HG03095 (cell line): ENCODE measurements at regions not wholly inside any gene's neighbourhood (a gene's known extent, or its start where the extent isn't known, plus 50 kb on each side); places are given as distances from the start of the nearest gene placed in this dataset.

Source experiments
- ATAC-seq: cut with Tn5 transposase; IDR thresholded peaks from one replicate; pipeline ENCODE4 v1.9.1; 2021; ENCODE audit warnings: moderate library complexity; ENCODE audit not compliant: unreplicated experiment

DNA sequence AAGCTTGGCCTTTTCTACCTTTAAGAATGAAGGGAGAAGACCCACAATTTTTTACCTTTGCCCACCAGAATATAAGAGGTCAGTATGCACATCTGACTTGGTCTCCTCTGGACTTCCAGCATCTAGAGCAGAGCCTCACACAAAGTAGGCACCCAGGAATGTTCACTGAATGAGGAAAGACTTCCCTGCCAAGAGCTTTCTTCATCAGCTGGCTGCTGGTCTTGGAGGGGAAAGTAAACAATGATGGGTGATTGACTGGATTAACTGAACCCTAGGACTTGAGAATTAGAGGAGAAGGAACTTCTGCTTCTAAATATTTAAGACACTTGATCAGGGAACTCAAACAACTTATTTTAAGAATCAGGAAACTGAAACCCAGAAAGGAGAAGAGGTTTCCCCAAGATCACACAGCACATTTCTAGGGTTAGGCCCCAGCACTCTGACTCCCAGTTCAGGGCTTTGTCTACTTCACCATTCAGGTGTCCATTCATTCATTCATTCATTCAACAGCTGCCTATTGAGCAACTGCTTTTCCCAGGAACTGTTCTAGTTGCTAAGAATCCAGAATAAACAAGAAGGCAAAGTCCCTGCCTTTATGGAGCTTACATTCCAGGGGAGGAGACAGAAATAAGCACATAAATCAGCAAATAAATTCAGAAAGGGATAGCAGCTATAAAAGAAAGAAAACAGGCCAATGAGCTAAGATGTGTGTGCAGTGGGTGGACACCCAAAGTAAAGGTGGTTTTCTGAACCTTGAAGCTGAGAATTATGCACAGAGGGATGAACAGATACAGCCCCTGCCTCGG is 216.9 kb upstream of the LRFN2 start:
- ATAC-seq: no peak

DNA sequence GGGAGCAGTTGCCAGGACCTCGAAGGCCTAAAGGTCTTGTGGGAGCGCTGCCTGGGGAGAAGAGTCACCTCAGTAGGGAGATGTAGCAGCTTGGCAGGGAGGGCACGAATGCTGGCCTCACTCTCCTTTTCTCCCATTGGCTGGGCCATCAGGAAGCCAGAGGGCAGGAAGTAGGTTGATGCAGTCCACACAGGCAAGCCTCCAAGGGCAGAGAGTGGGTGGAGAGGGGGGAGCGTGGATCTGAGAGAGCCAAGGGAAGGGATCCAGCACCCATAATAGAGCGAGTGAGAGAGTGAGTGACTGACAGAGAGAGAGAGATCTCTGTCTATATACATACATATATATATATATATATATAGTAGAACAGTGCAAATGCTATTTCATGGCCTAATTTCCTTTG is 215.3 kb upstream of the LRFN2 start:
- no peak for ATAC-seq

DNA sequence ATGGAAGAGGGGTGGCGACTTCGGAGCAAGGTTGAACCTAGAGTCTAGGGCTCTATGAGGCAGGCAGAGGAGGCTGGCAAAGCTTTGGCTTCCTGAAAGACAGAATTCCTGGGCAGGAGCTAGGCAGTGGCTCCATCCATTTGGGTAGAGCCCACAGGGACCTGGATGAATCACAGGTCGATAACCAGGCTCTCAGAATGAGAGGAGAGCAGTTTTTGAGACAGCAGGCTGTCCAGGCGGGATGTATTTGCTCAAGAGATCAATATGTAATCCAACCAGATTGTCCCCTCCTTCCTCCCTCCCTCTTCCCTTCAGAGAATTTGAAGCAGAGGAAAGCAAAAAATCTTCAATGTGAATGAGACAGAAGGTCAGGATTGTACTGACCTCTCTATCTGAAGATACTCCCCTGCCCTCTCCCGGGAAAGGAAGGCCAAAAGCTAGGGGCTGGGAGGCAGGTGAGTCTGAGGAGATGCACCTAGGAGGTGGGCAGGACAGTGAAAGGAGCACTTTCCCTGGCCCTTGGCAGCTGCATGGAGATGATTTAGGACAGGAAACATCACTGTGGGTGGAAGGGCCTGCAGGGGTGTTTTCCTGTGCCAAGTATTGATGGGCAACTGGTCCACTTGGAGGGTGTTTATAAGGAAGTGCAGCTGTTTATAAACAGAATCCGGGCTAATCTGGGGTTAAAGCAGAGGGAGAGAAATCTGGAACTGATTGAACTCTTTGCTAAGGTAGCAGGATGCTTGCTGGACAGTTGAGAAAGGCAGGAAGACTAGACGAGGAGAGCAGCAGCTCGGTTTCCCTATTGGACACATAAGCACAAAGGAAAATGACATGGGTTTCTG is 212.4 kb upstream of the LRFN2 start:
- ATAC-seq: no peak

DNA sequence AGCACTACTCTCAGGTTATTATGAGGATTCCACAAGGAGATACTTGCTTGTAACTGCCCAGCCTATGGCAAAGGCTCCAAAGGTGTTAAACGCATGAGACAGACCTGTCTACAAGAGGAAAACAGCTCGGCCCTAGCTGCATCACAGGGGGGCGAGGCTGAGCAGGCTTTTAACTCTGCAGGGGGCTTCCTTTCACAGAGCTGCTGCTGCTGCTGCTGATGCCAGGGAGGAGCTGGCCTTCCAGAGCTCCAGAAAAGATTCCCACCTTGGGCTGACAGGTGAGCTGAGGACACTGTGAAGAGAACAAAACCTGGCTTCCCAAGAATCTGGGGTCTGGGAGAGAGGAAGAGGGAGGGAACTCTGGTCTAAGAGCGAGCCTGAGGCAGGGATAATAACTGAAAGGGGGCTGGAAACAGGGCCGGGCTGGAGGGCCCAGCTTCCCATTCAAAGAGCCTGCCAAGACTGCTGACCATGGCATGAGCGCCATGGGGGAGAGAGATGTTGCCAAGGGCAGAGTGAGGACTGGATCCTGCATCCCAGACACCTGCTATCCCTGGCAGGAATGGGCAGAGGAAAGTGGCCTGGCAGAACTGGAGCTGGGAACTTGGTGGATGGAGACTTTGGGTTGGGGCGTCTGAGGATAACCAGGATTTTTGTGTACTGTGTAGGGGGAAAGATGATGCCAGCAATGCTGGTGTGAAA is 211.1 kb upstream of the LRFN2 start:
- ATAC-seq: no peak

DNA sequence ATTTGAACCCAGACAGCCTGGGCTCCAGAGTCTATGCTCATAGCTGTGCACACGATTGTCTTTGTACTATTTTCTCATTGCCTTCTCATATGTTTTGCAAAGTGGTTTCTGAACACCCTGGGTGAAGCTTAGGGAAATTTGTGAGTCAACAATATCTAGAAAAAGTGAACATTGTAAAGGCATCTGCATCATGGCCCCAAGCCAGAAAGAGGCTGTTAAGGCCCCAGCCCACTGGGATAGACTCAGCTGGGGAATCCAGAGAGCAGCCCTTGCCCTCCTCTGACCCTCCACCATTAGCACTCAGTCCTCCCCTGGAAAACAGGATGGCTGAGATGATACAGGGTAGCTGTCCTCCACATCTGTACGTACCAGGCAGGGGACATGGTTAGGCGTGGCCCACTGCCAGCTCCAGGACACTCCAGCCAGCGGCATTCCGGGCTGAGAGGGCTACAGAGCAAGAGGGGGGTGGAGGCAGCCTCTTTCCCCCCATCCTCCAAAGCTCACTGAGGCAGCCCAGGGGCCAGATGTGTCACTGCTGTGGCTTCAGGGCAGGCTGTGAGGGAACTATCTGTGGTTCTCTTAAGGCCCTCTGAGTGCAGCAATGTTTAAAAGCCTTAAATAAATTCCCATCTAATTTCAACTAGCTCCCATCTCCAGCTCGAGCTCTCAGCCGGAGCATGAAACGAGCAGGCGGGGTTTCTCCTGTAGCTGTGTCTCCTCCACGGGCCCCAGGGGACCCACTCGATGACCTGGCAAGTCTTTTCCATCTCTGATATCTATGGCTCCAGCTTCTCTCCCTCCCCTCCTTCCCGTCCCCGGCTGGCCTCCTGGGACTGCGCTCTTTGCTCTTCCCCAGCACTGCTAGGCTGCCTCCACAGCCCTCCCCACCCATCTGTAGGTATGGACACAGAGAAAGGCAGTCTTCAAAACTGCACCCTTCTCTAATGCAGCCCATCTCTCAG is 209.4 kb upstream of the LRFN2 start:
- no peak for ATAC-seq

DNA sequence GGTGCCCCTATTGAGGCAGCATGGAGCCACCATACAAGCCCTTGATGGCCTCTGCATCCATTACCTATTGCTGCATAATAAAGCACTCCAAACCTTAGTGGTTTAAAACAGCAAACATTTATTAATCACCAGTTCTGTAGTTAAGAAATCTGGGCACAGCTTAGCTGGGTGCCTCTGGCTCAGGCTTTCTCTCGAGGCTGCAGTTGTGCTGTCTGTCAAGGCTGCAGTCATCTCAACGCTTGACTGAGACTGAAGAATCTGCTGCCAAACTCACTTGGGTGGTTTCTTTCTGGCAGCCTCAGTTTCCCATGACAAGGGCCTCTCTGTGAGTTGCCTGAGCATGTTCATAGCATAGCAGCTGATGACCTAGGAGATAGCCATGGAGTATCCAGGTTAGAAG is 207.4 kb upstream of the LRFN2 start:
- ATAC-seq: no peak

DNA sequence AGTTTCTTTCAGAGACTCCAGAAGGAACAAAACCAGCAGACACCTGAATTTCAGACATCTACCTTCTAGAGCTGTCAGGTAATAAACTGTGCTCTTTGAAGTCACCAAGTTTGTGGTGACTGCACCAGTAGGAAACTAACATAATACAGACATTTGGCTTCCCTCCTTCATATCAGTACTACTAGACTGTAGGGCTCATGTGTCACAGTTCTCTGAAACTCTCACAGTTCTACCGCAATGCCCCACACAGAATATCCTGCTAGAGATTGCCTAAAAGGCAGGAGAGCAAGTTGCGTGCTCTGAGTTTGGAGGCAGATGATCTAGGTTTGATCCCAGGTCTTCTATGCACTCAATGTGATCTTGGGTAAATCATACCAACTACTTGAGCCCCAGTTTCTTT is 205.0 kb upstream of the LRFN2 start:
- no peak for ATAC-seq

DNA sequence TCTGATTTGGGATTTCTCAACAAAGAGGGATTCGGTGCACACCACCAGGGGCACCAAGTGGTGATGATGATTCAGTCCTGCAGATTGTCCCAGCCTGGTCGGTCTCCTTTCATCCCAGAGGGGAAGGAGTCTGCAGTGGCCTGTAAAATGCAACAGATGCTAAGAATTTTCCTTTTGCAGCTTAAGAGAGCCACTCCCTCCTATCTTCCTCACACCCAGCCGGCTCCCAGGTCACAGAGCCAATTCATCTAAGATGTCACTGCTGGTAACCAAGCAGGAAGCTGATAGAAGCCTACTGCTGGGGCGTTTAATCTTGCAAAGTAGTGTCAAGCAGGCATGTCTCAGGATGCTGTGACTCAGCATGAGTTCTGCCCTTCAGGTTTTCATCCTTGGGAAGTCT is 203.8 kb upstream of the LRFN2 start:
- no peak for ATAC-seq

DNA sequence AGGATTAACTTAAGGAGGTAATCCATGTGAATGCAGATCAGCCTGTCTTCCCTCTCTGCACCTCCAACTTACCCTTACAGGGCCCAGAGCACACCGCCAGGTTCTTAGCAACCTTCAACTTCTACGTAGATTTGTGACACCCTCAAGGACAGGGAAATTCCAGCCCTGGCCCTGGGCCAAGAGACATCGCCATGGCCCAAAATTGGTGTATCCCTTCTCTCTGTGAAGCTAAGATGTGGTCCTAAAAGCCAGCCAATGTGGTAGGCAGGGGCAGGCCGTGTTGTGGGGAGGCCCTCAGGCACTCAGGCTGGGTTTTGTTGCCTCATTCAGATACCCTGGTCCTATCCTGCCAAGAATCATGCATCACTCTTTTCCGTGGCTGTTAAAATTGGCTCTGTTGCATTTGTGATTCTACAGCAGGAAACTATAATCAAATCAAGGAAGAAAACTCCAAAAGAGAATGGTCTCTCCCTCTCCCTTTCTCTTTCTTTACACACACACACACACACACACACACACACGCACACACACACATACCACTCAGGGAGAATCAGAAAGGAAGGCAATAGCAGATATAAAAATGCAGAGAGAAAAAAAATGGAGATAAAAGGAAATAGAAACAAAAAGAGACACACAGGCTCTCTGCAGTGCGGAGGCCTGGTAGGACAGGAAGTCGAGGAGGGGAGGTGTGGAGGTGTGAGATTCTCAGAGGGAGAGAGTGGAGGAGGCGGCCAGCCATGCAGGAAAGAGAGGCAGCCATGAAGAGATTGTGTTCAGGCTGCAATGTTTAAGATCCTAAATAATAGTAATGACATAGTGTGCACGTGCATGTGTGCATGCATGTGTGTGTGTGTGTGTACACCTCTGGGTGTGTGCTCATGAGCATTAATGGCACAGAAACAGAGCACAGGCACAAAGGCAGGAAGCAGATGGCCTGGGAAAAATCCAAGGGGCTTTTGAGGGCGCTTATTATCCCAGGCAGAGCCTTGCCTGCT is 201.8 kb upstream of the LRFN2 start:
- ATAC-seq: no peak

DNA sequence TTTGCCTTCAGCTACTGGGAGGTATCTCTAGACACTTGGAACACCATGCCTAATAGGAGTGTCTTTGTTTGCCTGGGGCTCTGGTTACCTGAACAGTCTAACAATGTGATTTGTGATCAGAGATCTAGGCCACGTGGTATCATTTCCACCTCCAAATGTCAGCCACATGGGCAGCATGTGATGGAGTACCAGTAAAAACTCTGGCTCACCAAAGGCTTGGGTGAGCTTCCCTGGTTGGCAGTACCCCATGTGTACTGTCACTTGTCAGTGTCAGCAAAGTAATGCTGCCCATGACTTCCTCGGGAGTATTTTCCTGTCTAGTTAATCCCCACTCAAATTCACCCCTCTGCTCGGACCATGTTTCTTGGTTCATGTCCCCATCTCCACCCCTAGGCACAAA is 195.2 kb upstream of the LRFN2 start:
- ATAC-seq: no peak

DNA sequence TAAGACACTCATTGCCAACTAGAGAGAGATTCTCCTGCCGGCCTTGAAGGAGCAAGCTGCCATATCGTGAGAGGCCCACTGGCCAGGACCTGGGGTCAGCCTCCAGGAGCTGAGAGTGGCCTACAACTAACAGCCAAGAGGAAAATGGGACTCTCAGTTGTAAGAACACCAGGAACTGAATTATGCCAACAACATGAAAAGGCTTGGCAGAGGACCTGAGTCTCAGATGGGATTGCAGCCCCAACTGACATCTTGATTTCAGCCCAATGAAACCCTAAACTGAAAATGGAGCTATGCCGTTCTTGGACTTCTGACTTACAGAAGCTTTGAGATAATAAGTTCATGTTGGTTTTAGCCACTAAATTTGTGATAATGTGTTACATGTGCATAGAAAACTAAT is 193.5 kb upstream of the LRFN2 start:
- ATAC-seq: no peak

DNA sequence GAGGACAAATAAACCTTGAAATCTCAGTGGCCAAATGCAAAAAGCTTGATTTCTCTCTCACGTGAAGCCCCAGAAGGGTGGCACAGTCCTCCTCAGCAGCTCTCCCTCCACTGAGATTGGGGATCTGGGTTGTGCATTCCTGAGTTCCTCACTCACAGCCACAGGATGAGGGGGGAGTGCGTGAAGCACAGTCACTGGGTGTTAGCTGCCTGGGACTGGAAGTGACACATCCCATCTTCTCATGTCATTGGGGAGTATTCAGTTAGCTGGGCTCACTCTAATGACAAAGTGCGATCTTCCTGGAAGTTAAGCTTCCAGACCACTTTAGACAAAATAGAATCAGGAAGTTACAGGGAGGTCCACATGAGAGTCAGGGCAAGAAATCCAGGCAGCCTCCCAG is 192.2 kb upstream of the LRFN2 start:
- ATAC-seq: no peak

DNA sequence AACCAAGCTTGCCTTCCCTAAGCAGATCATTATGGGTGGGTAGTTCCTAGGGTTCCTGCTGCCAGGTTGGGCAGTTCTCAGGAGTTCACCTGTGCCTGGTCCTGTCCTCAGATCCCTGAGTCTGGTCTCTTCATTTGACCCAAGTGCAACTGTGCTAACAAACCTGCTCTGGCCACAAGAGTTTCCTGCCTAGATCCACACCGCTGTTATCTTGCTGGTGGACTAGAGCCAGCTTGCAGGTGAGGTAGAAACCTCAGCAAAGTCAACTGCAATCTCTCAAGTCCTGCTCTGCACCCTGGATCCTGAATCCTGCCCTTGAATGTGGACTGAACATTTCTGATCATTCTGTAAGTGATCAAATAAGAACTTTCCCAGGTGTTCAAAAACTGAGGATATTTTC is 191.8 kb upstream of the LRFN2 start:
- no peak for ATAC-seq

DNA sequence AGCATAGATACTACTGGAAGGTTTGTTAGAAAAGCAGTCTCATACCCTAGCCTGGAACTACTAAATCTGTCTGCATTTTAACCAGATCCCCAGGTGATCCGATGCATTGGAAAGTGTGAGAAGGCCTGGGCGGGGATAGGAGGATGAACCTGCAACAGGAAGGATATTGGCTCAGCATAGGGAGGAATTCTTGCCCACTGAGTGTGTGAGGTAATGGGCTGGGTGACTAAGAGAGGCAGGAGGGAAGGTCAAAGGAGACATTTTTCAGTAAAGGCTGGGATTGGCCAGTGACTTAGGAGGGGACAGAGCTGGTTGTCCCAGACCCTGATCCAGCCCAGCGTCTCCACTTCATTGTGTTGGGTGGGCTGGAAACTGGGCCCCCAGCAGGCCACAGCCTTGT is 191.0 kb upstream of the LRFN2 start:
- ATAC-seq: no peak

DNA sequence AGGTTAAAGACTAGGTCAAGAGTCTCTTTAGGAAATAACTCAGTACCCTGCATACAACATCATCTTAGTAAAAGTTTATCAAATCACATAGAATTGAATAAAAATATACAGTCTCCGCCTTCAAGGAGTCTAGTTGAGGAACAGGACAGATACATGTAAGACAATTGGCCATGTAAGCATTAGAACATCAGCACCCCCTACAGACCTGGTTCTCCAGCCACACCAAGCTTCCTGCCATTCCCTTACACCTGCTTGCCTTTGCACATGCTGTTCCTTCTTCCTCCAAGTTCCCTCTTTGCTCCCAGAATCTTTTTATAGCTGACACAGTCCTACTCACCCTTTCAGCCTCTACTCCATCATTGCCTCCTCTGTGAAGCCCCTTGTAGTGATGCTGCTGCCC is 187.8 kb upstream of the LRFN2 start:
- no peak for ATAC-seq

DNA sequence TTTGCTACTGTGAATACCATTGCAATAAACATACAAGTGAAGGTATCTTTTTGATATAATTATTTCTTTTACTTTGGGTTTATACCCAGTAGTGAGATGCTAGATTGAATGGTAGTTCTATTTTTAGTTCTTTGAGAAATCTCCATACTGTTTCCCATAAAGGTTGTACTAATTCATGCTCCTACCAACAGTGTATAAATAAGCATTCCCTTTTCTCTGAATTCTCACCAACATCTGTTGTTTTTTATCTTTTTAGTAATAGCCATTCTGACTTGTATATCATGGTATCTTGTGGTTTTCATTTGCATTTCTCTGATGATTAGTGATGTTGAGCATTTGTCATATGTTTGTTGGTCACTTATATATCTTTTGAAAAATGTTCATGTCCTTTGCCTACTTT is 183.6 kb upstream of the LRFN2 start:
- no peak for ATAC-seq

DNA sequence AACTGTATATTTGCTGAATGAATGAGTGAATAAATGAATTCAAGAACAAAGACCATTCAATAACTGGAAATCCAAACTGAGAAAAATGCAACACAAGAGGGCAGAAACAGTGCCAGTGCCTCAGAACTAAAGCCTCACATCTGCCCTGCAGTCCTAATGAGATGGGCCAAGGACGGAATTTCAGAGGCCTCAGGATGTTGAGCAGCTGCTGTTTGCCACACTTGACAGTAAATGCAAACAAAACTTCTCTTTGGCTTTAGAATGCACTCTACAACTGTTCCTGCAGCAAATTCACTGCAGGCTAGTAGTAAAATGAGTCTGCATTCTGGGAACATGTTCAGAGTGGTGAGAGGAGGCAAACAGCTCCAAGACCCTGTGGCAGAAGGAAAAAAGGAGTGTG is 177.6 kb upstream of the LRFN2 start:
- ATAC-seq: no peak

DNA sequence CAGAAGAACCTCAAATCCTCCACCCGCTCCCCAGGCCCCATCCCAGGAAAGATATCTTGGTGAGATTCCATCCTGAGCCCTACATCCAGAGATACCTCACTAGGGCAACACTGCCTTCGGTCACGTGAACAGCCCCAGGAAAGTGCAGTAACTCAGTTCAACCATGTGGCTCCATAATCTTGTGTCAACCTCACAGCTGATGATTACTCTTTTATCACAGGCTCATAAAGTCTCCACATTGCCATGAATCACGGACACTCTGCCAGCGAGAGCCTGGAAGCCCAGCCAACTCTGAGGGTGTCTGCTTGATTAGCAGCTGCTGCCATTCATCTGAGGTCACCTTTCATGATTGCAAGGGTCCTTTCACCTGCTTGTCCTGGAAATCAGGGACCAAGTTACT is 175.8 kb upstream of the LRFN2 start:
- no peak for ATAC-seq

DNA sequence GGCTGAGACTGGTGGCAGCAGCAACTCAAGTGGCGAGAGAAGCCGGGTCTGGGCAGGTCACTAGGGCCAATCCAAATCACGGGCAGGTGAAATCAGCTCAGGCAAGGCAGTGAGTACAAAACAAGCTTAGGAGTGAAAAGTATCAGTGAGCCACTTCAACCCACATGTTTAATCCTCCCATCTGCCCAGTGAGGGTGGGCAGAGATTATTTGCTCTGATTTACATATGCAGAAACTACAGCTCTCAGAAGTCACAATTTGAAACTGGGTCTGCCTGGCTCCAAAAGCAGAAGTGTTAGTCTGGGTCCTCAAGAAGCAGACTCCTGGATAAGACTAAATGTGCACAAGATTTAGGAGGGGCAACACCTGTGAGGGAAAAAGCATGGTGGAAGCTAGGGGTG is 173.7 kb upstream of the LRFN2 start:
- no peak for ATAC-seq
